ENCODE measurements at regions not wholly inside any gene's neighbourhood (a gene's known extent, or its start where the extent isn't known, plus 50 kb on each side); places are given as distances from the start of the nearest gene placed in this dataset.

DNA sequence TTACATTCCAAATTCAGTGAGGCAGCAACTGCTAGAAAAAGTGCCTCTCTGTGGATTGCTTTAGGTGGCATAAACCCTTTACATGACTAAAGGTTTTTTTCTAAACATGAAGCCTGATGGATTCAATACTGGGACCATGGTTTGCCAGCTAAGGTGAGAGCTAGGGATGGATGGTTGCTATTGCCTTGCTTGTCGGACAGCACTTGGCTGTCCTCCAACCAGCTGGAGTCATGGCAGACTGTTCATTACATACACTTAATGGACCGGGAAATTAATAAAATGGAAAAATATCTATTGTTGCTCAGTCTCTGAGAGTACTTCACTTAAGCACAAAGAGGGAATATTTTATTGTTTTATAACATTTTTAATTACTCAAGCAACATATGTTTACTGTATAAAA is 116.9 kb upstream of the TRPC7 start:
- no peak for TF ChIP-seq POLR2A (IDR thresholded peaks at IDR 0.05; ENCODE audit: low read depth)
- TF ChIP-seq, protein P1, sequence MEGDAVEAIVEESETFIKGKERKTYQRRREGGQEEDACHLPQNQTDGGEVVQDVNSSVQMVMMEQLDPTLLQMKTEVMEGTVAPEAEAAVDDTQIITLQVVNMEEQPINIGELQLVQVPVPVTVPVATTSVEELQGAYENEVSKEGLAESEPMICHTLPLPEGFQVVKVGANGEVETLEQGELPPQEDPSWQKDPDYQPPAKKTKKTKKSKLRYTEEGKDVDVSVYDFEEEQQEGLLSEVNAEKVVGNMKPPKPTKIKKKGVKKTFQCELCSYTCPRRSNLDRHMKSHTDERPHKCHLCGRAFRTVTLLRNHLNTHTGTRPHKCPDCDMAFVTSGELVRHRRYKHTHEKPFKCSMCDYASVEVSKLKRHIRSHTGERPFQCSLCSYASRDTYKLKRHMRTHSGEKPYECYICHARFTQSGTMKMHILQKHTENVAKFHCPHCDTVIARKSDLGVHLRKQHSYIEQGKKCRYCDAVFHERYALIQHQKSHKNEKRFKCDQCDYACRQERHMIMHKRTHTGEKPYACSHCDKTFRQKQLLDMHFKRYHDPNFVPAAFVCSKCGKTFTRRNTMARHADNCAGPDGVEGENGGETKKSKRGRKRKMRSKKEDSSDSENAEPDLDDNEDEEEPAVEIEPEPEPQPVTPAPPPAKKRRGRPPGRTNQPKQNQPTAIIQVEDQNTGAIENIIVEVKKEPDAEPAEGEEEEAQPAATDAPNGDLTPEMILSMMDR (IDR thresholded peaks at IDR 0.05) = no peak
